ENCODE measurements at regions not wholly inside any gene's neighbourhood (a gene's known extent, or its start where the extent isn't known, plus 50 kb on each side); places are given as distances from the start of the nearest gene placed in this dataset.
A peak's percentile ranks its signal among the peaks of the same experiment; 100 is the strongest.

GRCh38 chr2:81940266-81940955 is 1635.9 kb upstream of the LRRTM1 start:
- no peak for DNase-seq (ENCODE audit: low read depth)

GRCh38 chr2:81937944-81938343 is 1633.4 kb upstream of the LRRTM1 start:
- DNase-seq (ENCODE audit: low read depth) = no peak

GRCh38 chr2:81903534-81903933 is 1599.0 kb upstream of the LRRTM1 start:
- DNase-seq (ENCODE audit: low read depth) = no peak

- DNase-seq (ENCODE audit: low read depth) = no peak
Measured at GRCh38 chr2:81901017-81901416, 1596.5 kb upstream of the LRRTM1 start.

- DNase-seq (ENCODE audit: low read depth) = no peak
Measured at GRCh38 chr2:81895620-81896250, 1591.2 kb upstream of the LRRTM1 start.

- no peak for DNase-seq (ENCODE audit: low read depth)
Measured at GRCh38 chr2:81894451-81894990, 1590.0 kb upstream of the LRRTM1 start.

- no peak for DNase-seq (ENCODE audit: low read depth)
Measured at GRCh38 chr2:81876624-81877023, 1572.1 kb upstream of the LRRTM1 start.

GRCh38 chr2:81872006-81872405 is 1567.5 kb upstream of the LRRTM1 start:
- DNase-seq (ENCODE audit: low read depth) = no peak

- no peak for DNase-seq (ENCODE audit: low read depth)
Measured at GRCh38 chr2:81870119-81870518, 1565.6 kb upstream of the LRRTM1 start.

- DNase-seq (ENCODE audit: low read depth) = no peak
Measured at GRCh38 chr2:81858998-81859397, 1554.4 kb upstream of the LRRTM1 start.

- DNase-seq (ENCODE audit: low read depth) = no peak
Measured at GRCh38 chr2:81853341-81853740, 1548.8 kb upstream of the LRRTM1 start.

- no peak for DNase-seq (ENCODE audit: low read depth)
Measured at GRCh38 chr2:81852651-81853050, 1548.1 kb upstream of the LRRTM1 start.

- DNase-seq (ENCODE audit: low read depth) = no peak
Measured at GRCh38 chr2:81839780-81840179, 1535.2 kb upstream of the LRRTM1 start.

- DNase-seq (ENCODE audit: low read depth) = no peak
Measured at GRCh38 chr2:81835321-81836000, 1530.9 kb upstream of the LRRTM1 start.

- no peak for DNase-seq (ENCODE audit: low read depth)
Measured at GRCh38 chr2:81786811-81787210, 1482.3 kb upstream of the LRRTM1 start.

GRCh38 chr2:81767187-81767912 is 1462.8 kb upstream of the LRRTM1 start:
- DNase-seq (ENCODE audit: low read depth) = peak; percentile 3

- DNase-seq (ENCODE audit: low read depth) = no peak
Measured at GRCh38 chr2:81747481-81748070, 1443.0 kb upstream of the LRRTM1 start.

GRCh38 chr2:81739966-81740365 is 1435.4 kb upstream of the LRRTM1 start:
- no peak for DNase-seq (ENCODE audit: low read depth)

- no peak for DNase-seq (ENCODE audit: low read depth)
Measured at GRCh38 chr2:81734981-81735380, 1430.4 kb upstream of the LRRTM1 start.

GRCh38 chr2:81714817-81715216 is 1410.3 kb upstream of the LRRTM1 start:
- DNase-seq (ENCODE audit: low read depth) = no peak

GRCh38 chr2:81706856-81707255 is 1402.3 kb upstream of the LRRTM1 start:
- DNase-seq (ENCODE audit: low read depth) = no peak

- DNase-seq (ENCODE audit: low read depth) = no peak
Measured at GRCh38 chr2:81703831-81704230, 1399.3 kb upstream of the LRRTM1 start.
